ENCODE measurements at regions not wholly inside any gene's neighbourhood (a gene's known extent, or its start where the extent isn't known, plus 50 kb on each side); places are given as distances from the start of the nearest gene placed in this dataset.
A peak's percentile ranks its signal among the peaks of the same experiment; 100 is the strongest.

DNA sequence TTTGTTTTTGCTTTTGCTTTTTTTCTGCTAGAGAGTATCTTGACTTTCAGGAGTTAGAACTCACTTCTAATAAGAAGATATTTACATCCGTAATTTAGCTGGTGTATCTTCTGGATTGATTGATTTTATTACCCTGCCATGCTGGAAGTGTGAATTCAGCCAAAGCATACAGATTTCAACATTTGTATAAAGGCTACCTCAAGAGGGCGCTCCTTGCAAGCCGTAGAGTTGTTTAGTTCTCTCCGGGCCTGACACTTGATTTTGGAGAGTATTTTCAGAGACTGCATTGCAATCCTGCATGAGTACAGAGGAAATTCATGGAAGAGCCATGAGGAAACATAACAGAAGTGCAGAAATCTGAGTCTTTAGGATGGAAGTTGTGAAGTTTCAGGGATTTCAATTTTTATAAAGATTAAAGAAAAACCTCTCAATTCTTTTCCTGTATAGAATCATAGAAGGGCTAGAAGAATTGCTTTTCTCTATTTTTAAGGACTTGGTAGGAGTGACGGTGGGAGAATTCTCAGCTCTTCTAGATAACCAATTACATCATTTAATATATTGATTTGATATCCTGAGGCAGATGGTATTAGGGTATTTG, 66.7 kb upstream of the TIAM2 start (continued):
- TF ChIP-seq CBX8 (IDR thresholded peaks at IDR 0.05; ENCODE audit: borderline replicate concordance, low read depth, low read length) (no peak), POLR2AphosphoS5 (IDR thresholded peaks at IDR 0.05; ENCODE audit: low read depth, low read length) (no peak), RAD21 (IDR thresholded peaks at IDR 0.05 in 1 of 2, conservative IDR thresholded peaks at IDR 0.05 in 1 of 2; ENCODE audit: low read depth in 2 of 2, low read length in 2 of 2) (peak; percentile 97 to 98)

All from H1 (cell line).